OCI-LY3 (cell line): ENCODE measurements at regions not wholly inside any gene's neighbourhood (a gene's known extent, or its start where the extent isn't known, plus 50 kb on each side); places are given as distances from the start of the nearest gene placed in this dataset.

Source experiments
- H2AFZ ChIP-seq: fragments of 200-600, 300-600 bp; shearing (Covaris generic); 2 replicates; pipeline ENCODE4 v1.6.0; 2014; ENCODE audit warnings: antibody characterized with exemption, low read depth, low read length
- H3K27ac ChIP-seq: fragments of 200-600, 300-600 bp; sonication (generic); 2 replicates; pipeline ENCODE4 v1.5.1; 2014; ENCODE audit warnings: mild to moderate bottlenecking, low read length, moderate library complexity, mixed read lengths
- H3K27me3 ChIP-seq: fragments of 200-600, 300-600 bp; sonication (generic); 2 replicates; pipeline ENCODE4 v1.6.1; 2014; ENCODE audit warnings: low read depth, low read length, mixed read lengths
- H3K36me3 ChIP-seq: fragments of 200-600, 300-600 bp; sonication (generic); replicated peaks from 2 replicates; pipeline ENCODE3; 2014; ENCODE audit warnings: low read depth, low read length, mixed read lengths
- H3K4me1 ChIP-seq: fragments of 300-600, 200-600 bp; sonication (generic); 2 replicates; pipeline ENCODE4 v1.6.1; 2014; ENCODE audit warnings: low read length, mixed read lengths
- H3K4me2 ChIP-seq: fragments of 200-600, 300-600 bp; sonication (generic); 2 replicates; pipeline ENCODE4 v1.6.1; 2014; ENCODE audit warnings: low read length, mixed read lengths
- H3K4me3 ChIP-seq: fragments of 300-600, 200-600 bp; sonication (generic); 2 replicates; pipeline ENCODE4 v1.5.1; 2014; ENCODE audit warnings: antibody characterized with exemption, mild to moderate bottlenecking, low read length, moderate library complexity
- H3K79me2 ChIP-seq: fragments of 300-600, 200-600 bp; shearing (Covaris generic); 2 replicates; pipeline ENCODE4 v1.6.1; 2014; ENCODE audit warnings: mild to moderate bottlenecking, low read length, mixed read lengths
- H3K9ac ChIP-seq: fragments of 300-600, 200-600 bp; shearing (Covaris generic); 2 replicates; pipeline ENCODE4 v1.6.0; 2014; ENCODE audit warnings: mild to moderate bottlenecking, low read length, moderate library complexity
- H3K9me3 ChIP-seq: fragments of 200-600, 300-600 bp; shearing (Covaris generic); 2 replicates; pipeline ENCODE4 v1.6.1; 2014; ENCODE audit warnings: low read length, mixed read lengths; ENCODE audit not compliant: insufficient read depth
- H4K20me1 ChIP-seq: fragments of 200-600, 300-600 bp; sonication (generic); 2 replicates; pipeline ENCODE4 v1.6.1; 2016; ENCODE audit warnings: low read length, mixed read lengths; ENCODE audit not compliant: insufficient read depth
- EZH2phosphoT487 ChIP-seq: fragments of 200-600 bp; shearing (Covaris generic); IDR thresholded peaks from 2 replicates; pipeline ENCODE4 v1.6.1; 2018; ENCODE audit warnings: antibody characterized with exemption, mixed run types, low read depth
- TF ChIP-seq, protein P1 (sequence below): fragments of 200-600, 300-600 bp; sonication (generic); IDR thresholded peaks from 2 replicates; pipeline ENCODE4 v1.5.1; 2014; ENCODE audit warnings: antibody characterized with exemption, low read length, low read depth

DNA sequence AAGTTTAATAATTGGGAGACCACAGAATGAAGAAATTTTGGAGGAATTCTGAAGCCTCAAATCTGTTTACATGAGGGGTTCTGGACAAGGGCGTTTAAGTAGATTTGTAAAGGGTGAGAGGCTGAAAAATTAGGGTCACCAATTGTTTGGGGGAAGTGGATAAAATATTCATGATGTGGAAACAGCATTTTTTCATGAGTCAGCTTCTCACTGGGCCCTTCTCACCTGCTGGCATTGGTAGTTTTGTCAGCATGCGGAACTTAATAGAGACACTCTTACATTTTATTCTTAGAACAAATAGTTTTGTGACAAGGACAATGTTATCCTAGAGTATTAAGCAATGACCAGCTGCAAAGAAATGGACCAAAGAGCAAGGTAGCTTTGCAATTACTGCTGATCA, 634.4 kb downstream of the LRFN5 start:
- Histone ChIP-seq H3K27me3 (no peaks in the 10 kb centered on the region), H2AFZ (no peak overlapping the region), H3K36me3 (peaks cover 4% of the 10 kb centered on the region), H3K4me3 (no peak overlapping the region), H4K20me1 (no peaks in the 10 kb centered on the region), H3K79me2 (no peaks in the 10 kb centered on the region), H3K27ac (no peak overlapping the region), H3K9me3 (peaks cover 13% of the 10 kb centered on the region; the same call in 1 of the 2 replicates), H3K4me1 (no peaks in the 10 kb centered on the region), H3K9ac (no peak overlapping the region), H3K4me2 (no peak overlapping the region)
- TF ChIP-seq EZH2phosphoT487 = no peak
- TF ChIP-seq, protein P1, sequence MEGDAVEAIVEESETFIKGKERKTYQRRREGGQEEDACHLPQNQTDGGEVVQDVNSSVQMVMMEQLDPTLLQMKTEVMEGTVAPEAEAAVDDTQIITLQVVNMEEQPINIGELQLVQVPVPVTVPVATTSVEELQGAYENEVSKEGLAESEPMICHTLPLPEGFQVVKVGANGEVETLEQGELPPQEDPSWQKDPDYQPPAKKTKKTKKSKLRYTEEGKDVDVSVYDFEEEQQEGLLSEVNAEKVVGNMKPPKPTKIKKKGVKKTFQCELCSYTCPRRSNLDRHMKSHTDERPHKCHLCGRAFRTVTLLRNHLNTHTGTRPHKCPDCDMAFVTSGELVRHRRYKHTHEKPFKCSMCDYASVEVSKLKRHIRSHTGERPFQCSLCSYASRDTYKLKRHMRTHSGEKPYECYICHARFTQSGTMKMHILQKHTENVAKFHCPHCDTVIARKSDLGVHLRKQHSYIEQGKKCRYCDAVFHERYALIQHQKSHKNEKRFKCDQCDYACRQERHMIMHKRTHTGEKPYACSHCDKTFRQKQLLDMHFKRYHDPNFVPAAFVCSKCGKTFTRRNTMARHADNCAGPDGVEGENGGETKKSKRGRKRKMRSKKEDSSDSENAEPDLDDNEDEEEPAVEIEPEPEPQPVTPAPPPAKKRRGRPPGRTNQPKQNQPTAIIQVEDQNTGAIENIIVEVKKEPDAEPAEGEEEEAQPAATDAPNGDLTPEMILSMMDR = no peak

- TF ChIP-seq, protein P1 = no peak
- TF ChIP-seq EZH2phosphoT487 = no peak
- H3K27me3 ChIP-seq = no peaks in the 10 kb centered on the region
- no peaks in the 10 kb centered on the region for H4K20me1 ChIP-seq
- no peak overlapping the region for H3K9ac ChIP-seq
- H3K36me3 ChIP-seq = no peaks in the 10 kb centered on the region
- no peak overlapping the region for H3K27ac ChIP-seq
- H3K4me2 ChIP-seq = no peak overlapping the region
- H3K4me3 ChIP-seq = no peak overlapping the region
- H3K4me1 ChIP-seq = no peaks in the 10 kb centered on the region; the same call in 1 of the 2 replicates
- H2AFZ ChIP-seq = no peak overlapping the region
- H3K9me3 ChIP-seq = peaks cover 3% of the 10 kb centered on the region; the same call in 1 of the 2 replicates
- no peaks in the 10 kb centered on the region for H3K79me2 ChIP-seq
Measured at GRCh38 chr14:42229976-42230375, 623.3 kb downstream of the LRFN5 start.

DNA sequence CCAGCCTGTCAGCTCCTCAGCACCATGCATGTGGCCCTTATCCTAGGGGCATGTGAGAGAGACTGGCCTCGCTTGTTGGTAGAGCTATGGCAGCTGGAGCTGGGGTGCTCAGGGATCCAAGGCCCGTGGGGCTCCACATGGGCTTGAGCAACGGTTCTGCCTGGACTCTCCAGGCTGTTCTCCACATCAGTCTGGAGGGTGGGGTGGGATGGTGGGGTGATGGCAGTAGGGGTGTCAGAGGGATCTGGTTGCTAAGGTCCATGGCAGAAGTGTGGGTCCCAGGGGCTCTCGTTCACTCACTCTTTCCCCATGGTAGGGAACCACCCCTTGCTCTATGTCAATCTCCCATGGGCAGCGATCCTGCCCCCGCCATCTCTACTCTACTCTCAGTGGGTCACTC, 622.6 kb downstream of the LRFN5 start:
- H2AFZ ChIP-seq = no peak overlapping the region
- H4K20me1 ChIP-seq = no peaks in the 10 kb centered on the region
- no peak overlapping the region for H3K4me2 ChIP-seq
- H3K9me3 ChIP-seq = peaks cover 3% of the 10 kb centered on the region; the same call in 1 of the 2 replicates
- no peak overlapping the region for H3K27ac ChIP-seq
- no peaks in the 10 kb centered on the region for H3K79me2 ChIP-seq
- H3K36me3 ChIP-seq = no peaks in the 10 kb centered on the region
- H3K4me1 ChIP-seq = peaks cover 6% of the 10 kb centered on the region
- no peak overlapping the region for H3K9ac ChIP-seq
- no peaks in the 10 kb centered on the region for H3K27me3 ChIP-seq
- TF ChIP-seq, protein P1 = no peak
- no peak for TF ChIP-seq EZH2phosphoT487
- no peak overlapping the region for H3K4me3 ChIP-seq

DNA sequence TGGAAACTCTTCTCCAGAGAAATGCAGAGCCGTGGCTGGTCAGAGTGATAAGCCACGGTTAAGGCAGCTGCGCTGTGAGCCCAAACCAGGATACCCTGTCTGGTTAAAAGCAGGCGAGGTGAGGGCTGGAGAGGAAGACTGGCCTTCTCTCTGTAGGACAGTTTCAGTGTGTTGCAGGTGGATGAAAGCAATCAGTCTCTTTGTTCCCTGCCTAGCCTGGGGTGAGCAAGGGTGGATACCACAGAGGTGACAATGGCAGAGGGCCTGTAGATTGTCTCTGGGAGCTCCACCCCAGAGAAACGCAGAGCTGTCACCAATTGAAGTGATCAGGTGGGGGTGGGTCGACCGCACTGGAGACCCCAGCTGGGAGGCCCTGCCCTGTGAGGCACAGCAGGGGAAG, 621.9 kb downstream of the LRFN5 start:
- no peak for TF ChIP-seq EZH2phosphoT487
- TF ChIP-seq, protein P1 = no peak
- no peak overlapping the region for H3K4me2 ChIP-seq
- H2AFZ ChIP-seq = no peak overlapping the region
- H3K27ac ChIP-seq = no peak overlapping the region
- no peaks in the 10 kb centered on the region for H3K79me2 ChIP-seq
- H4K20me1 ChIP-seq = no peaks in the 10 kb centered on the region
- peaks cover 13% of the 10 kb centered on the region for H3K4me1 ChIP-seq
- H3K27me3 ChIP-seq = no peaks in the 10 kb centered on the region
- H3K4me3 ChIP-seq = no peak overlapping the region
- H3K9ac ChIP-seq = no peak overlapping the region
- H3K9me3 ChIP-seq = peaks cover 3% of the 10 kb centered on the region; the same call in 1 of the 2 replicates
- no peaks in the 10 kb centered on the region for H3K36me3 ChIP-seq
